ENCODE measurements at regions not wholly inside any gene's neighbourhood (a gene's known extent, or its start where the extent isn't known, plus 50 kb on each side); places are given as distances from the start of the nearest gene placed in this dataset.
"Not testable (repeated sequence)": the region's sequence is repeated elsewhere in the genome, so short reads cannot be mapped to it uniquely, and the experiment has no call there.

DNA sequence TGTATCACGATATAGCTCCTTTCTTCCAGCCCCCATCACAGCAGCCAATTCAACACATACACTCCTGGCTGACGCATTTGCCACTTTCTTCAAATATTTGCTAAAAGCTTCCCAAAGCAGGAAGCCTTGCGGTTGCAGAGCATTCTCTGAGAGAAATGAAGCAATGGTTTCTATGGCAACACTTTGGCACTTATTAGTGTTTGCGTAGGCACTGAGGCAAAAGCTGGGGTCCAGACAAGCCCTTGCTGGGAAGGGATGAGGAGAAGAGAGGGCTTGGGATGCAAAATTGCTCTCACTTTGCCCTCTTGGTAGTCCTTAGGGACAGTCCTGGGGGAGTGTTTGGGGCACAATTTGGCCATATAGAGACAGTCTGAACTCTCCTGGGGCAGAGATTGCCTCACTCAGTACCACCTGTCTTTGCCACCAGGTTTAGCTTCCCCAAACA is 55.0 kb upstream of the PAK3 start:
- H3K4me1 Mint-ChIP-seq, result no peaks in the 10 kb centered on the region
- H3K27ac Mint-ChIP-seq, result no peak overlapping the region
- TF ChIP-seq, protein P1, sequence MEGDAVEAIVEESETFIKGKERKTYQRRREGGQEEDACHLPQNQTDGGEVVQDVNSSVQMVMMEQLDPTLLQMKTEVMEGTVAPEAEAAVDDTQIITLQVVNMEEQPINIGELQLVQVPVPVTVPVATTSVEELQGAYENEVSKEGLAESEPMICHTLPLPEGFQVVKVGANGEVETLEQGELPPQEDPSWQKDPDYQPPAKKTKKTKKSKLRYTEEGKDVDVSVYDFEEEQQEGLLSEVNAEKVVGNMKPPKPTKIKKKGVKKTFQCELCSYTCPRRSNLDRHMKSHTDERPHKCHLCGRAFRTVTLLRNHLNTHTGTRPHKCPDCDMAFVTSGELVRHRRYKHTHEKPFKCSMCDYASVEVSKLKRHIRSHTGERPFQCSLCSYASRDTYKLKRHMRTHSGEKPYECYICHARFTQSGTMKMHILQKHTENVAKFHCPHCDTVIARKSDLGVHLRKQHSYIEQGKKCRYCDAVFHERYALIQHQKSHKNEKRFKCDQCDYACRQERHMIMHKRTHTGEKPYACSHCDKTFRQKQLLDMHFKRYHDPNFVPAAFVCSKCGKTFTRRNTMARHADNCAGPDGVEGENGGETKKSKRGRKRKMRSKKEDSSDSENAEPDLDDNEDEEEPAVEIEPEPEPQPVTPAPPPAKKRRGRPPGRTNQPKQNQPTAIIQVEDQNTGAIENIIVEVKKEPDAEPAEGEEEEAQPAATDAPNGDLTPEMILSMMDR (IDR thresholded peaks at IDR 0.05; ENCODE audit: unreplicated experiment), result no peak

DNA sequence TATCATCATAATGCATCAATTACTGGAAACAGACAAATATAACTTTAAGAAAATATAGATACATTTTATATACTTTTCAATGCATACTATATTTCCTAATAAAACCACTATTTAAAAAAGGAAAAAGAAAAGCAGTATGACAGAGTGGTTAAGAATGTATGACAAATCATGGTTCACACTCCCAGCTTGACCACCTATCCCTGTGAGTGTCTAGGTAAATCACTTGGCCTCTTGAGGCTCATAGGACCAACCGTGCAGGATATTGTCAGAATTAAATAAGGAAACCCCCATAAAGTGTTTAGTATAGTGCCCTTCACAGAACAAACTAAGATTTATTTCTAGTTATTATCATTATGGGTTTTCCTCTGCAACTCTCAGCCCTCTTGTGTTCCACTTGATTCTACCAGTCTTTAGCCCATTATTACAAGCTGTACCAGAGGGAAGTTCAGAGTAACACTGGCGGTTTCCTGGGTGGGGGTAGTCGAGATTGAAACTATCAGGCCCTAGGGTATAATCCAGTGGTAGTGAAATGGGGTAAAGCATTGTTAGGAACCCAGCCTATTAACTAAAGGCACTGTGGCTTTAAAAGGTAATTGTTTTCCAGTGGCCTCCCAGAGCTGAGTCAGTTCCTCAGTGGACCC is 55.5 kb upstream of the PAK3 start:
- no peak for DNase-seq (ENCODE audit: low spot score in 2 of 2, unreplicated experiment in 2 of 2)
- H3K9me3 Mint-ChIP-seq, result no peaks in the 10 kb centered on the region
- no peaks in the 10 kb centered on the region for H3K36me3 Mint-ChIP-seq
- no peak overlapping the region for H3K27ac Mint-ChIP-seq
- no peaks in the 10 kb centered on the region for H3K4me1 Mint-ChIP-seq
- peaks cover 30% of the 10 kb centered on the region for H3K27me3 Mint-ChIP-seq (ENCODE audit: low read depth)
- TF ChIP-seq, protein P1 (IDR thresholded peaks at IDR 0.05; ENCODE audit: unreplicated experiment), result no peak
- no peak overlapping the region for H3K4me3 Mint-ChIP-seq

More for the DNA sequence above, 55.0 kb upstream of the PAK3 start:
- H3K9me3 Mint-ChIP-seq, result no peaks in the 10 kb centered on the region
- peaks cover 28% of the 10 kb centered on the region for H3K27me3 Mint-ChIP-seq (ENCODE audit: low read depth)
- no peak overlapping the region for H3K4me3 Mint-ChIP-seq
- H3K36me3 Mint-ChIP-seq, result no peaks in the 10 kb centered on the region
- no peak for DNase-seq (ENCODE audit: low spot score in 2 of 2, unreplicated experiment in 2 of 2)

DNA sequence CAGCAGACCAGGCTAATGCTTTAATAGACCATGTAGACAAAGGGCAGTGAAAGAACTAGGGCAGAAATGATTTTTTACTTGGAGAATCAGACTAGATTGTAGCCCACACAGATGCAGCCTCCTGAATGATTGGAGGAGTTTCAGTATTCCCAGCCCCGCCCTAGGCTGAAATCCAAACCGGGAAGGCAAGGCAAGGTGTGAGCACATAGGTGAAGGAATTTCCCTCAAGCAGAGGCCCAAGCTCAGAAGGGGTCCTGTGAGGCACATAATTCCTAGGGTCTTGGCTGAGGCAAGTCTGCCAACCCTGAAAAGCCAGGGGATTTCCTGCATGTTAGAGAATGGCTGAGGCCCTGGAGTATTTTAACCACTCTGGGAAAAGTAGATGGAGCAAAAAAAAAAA is 56.4 kb upstream of the PAK3 start:
- Mint-ChIP-seq H3K27ac (no peak overlapping the region), H3K9me3 (no peaks in the 10 kb centered on the region), H3K4me3 (no peak overlapping the region), H3K36me3 (no peaks in the 10 kb centered on the region), H3K27me3 (ENCODE audit: low read depth) (peaks cover 30% of the 10 kb centered on the region), H3K4me1 (no peaks in the 10 kb centered on the region)
- TF ChIP-seq, protein P1 (IDR thresholded peaks at IDR 0.05; ENCODE audit: unreplicated experiment), result no peak
- DNase-seq (ENCODE audit: low spot score in 2 of 2, unreplicated experiment in 2 of 2), result no peak

DNA sequence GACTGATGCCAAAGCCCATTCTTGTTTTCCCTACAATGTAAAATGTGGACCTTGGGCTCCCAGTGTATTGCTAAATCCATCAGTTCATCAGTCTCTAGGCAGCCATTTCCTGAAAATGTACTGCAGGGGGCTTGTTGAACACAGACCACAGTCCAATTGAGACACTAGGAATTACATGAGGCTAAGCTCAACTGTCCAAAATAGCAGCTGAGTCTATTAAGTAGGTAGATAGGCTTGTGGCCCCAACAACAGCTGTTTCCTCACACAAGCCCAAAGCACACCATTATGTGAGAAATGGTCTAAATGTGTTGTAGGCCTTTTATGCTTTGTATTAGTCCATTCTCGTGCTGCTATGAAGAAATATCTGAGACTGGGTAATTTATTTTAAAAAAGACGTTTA is 60.0 kb upstream of the PAK3 start:
- no peaks in the 10 kb centered on the region for H3K4me1 Mint-ChIP-seq
- H3K4me3 Mint-ChIP-seq, result no peak overlapping the region
- H3K36me3 Mint-ChIP-seq, result no peaks in the 10 kb centered on the region
- H3K27ac Mint-ChIP-seq, result no peak overlapping the region
- TF ChIP-seq, protein P1 (IDR thresholded peaks at IDR 0.05; ENCODE audit: unreplicated experiment), result no peak
- no peaks in the 10 kb centered on the region for H3K9me3 Mint-ChIP-seq
- H3K27me3 Mint-ChIP-seq (ENCODE audit: low read depth), result peaks cover 34% of the 10 kb centered on the region
- DNase-seq (ENCODE audit: low spot score in 2 of 2, unreplicated experiment in 2 of 2), result no peak

DNA sequence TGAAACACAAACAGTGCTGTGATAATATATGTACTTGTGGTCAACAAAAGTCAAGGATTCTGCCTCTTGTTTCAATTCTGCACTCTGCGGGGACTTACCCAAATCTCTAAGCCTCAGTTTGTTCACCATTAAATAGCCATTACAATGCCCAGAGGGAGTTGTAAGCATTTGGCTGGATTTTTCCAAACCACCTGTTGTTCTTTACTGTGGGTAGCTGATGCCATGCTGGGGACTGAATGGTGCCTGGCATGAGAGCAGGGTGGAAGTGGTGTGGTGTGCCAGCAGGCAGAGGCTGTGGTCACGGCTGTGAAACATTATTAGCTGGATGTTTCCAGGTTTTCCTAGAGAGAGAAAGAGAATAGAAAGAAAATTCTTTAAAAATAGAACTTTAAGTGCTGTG is 60.7 kb upstream of the PAK3 start:
- H3K27me3 Mint-ChIP-seq (ENCODE audit: low read depth), result peaks cover 42% of the 10 kb centered on the region
- no peak overlapping the region for H3K27ac Mint-ChIP-seq
- H3K36me3 Mint-ChIP-seq, result no peaks in the 10 kb centered on the region
- H3K4me1 Mint-ChIP-seq, result no peaks in the 10 kb centered on the region
- no peak for DNase-seq (ENCODE audit: low spot score in 2 of 2, unreplicated experiment in 2 of 2)
- TF ChIP-seq, protein P1 (IDR thresholded peaks at IDR 0.05; ENCODE audit: unreplicated experiment), result no peak
- H3K9me3 Mint-ChIP-seq, result no peaks in the 10 kb centered on the region
- no peak overlapping the region for H3K4me3 Mint-ChIP-seq

DNA sequence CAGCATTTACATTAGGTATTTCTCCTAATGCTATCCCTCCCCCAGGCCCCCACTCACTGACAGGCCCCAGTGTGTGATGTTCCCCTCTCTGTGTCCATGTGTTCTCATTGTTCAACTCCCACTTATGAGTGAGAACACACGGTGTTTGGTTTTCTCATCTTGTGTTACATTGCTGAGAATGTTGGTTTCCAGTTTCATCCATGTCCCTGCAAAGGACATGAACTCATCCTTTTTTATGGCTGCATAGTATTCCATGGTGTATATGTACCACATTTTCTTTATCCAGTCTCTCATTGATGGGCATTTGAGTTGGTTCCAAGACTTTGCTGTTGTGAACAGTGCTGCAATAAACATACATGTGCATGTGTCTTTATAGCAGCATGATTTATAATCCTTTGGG is 73.0 kb upstream of the PAK3 start:
- not testable (repeated sequence) for H3K36me3 Mint-ChIP-seq; H3K27ac Mint-ChIP-seq; DNase-seq (ENCODE audit: low spot score in 2 of 2, unreplicated experiment in 2 of 2); H3K4me3 Mint-ChIP-seq; H3K27me3 Mint-ChIP-seq (ENCODE audit: low read depth); H3K4me1 Mint-ChIP-seq
- H3K9me3 Mint-ChIP-seq, result peaks cover 32% of the 10 kb centered on the region

Data from mesothelial cell of epicardium (in vitro differentiated cells).